Mesenchymal stem cell (in vitro differentiated cells and primary cell): ENCODE measurements at regions not wholly inside any gene's neighbourhood (a gene's known extent, or its start where the extent isn't known, plus 50 kb on each side); places are given as distances from the start of the nearest gene placed in this dataset.
A peak's percentile ranks its signal among the peaks of the same experiment; 100 is the strongest.

Source experiments
- DNase-seq: peaks from one replicate; pipeline ENCODE4 v3.0.0-alpha.2; 2013
- H2AFZ ChIP-seq: one replicate; pipeline ENCODE4 v1.6.1; 2013; ENCODE audit warnings: low read depth, mild to moderate bottlenecking, control low read depth, inconsistent platforms, low read length, moderate library complexity
- H2AK5ac ChIP-seq: 2 replicates; pipeline ENCODE4 v1.6.1; 2013; ENCODE audit warnings: low read length, moderate library complexity, mild to moderate bottlenecking, inconsistent platforms; ENCODE audit not compliant: severe bottlenecking
- H2BK120ac ChIP-seq: one replicate; pipeline ENCODE4 v1.6.1; 2013; ENCODE audit warnings: low read depth, mild to moderate bottlenecking, inconsistent platforms, low read length, moderate library complexity
- H2BK12ac ChIP-seq, 2 experiments: one replicate each; pipeline ENCODE4 v1.6.1; 2013; ENCODE audit warnings: inconsistent platforms in 2 of 2, low read length in 2 of 2, mild to moderate bottlenecking in 2 of 2, moderate library complexity in 2 of 2, control low read depth in 1 of 2
- H2BK15ac ChIP-seq: one replicate; pipeline ENCODE4 v1.6.1; 2013; ENCODE audit warnings: mild to moderate bottlenecking, low read depth, inconsistent platforms; ENCODE audit not compliant: poor library complexity, severe bottlenecking
- H2BK5ac ChIP-seq: 2 replicates; pipeline ENCODE4 v1.6.1; 2013; ENCODE audit warnings: low read depth, mild to moderate bottlenecking, low read length, control low read depth, inconsistent platforms; ENCODE audit not compliant: poor library complexity, severe bottlenecking
- H3K14ac ChIP-seq, 2 experiments: one replicate each; pipeline ENCODE4 v1.6.1; 2013; ENCODE audit warnings: inconsistent platforms in 2 of 2, low read length in 2 of 2, control low read depth in 1 of 2, mild to moderate bottlenecking in 1 of 2, moderate library complexity in 1 of 2
- H3K18ac ChIP-seq, 2 experiments: one replicate each; pipeline ENCODE4 v1.6.1; 2013; ENCODE audit warnings: inconsistent platforms in 2 of 2, low read length in 2 of 2, control low read depth in 1 of 2, low read depth in 1 of 2, mild to moderate bottlenecking in 1 of 2
- H3K23ac ChIP-seq, 2 experiments: one replicate each; pipeline ENCODE4 v1.6.1; 2013; ENCODE audit warnings: inconsistent platforms in 2 of 2, low read length in 2 of 2, mild to moderate bottlenecking in 2 of 2, moderate library complexity in 2 of 2, control low read depth in 1 of 2
- H3K27ac ChIP-seq: 2 replicates; pipeline ENCODE4 v1.5.1; 2013; ENCODE audit warnings: mild to moderate bottlenecking, moderate library complexity, low read length, control low read depth, inconsistent platforms; ENCODE audit not compliant: poor library complexity, severe bottlenecking
- H3K27me3 ChIP-seq, 2 experiments: 2 replicates each; pipeline versions ENCODE4 v1.6.1 to v1.7.0; 2013; ENCODE audit warnings: low read length in 2 of 2, mild to moderate bottlenecking in 2 of 2, moderate library complexity in 2 of 2, control low read depth in 1 of 2, inconsistent platforms in 1 of 2; ENCODE audit not compliant: control insufficient read depth in 1 of 2, insufficient read depth in 1 of 2
- H3K36me3 ChIP-seq, 2 experiments: 2 replicates each; pipeline versions ENCODE4 v1.6.1 to v1.7.0; 2013; ENCODE audit warnings: low read length in 2 of 2, control low read depth in 1 of 2, inconsistent platforms in 1 of 2, low read depth in 1 of 2, mild to moderate bottlenecking in 1 of 2; ENCODE audit not compliant: insufficient read depth in 2 of 2, control insufficient read depth in 1 of 2
- H3K4ac ChIP-seq, 2 experiments: one replicate each; pipeline ENCODE4 v1.6.1; 2013; ENCODE audit warnings: inconsistent platforms in 2 of 2, low read length in 2 of 2, mild to moderate bottlenecking in 2 of 2, moderate library complexity in 2 of 2, control low read depth in 1 of 2, low read depth in 1 of 2
- H3K4me1 ChIP-seq: 2 replicates; pipeline ENCODE4 v1.6.1; 2013; ENCODE audit warnings: low read depth, low read length, control low read depth; ENCODE audit not compliant: control insufficient read depth, insufficient read depth
- H3K4me2 ChIP-seq: 2 replicates; pipeline ENCODE4 v1.6.1; 2013; ENCODE audit warnings: low read length, mild to moderate bottlenecking, inconsistent platforms; ENCODE audit not compliant: poor library complexity, severe bottlenecking
- H3K4me3 ChIP-seq, 2 experiments: 2 replicates each; pipeline versions ENCODE4 v1.5.1 to v1.7.0; 2013; ENCODE audit warnings: low read length in 2 of 2, mild to moderate bottlenecking in 2 of 2, control low read depth in 1 of 2, low read depth in 1 of 2; ENCODE audit not compliant: insufficient read depth in 1 of 2
- H3K79me1 ChIP-seq: replicated peaks from 2 replicates; pipeline ENCODE4 v1.6.1; 2013; ENCODE audit warnings: mild to moderate bottlenecking, control low read depth, low read length, inconsistent platforms; ENCODE audit not compliant: poor library complexity, severe bottlenecking
- H3K9ac ChIP-seq: 2 replicates; pipeline ENCODE4 v1.7.0; 2013; ENCODE audit warnings: mild to moderate bottlenecking, low read length, moderate library complexity
- H3K9me3 ChIP-seq: 2 replicates; pipeline ENCODE4 v1.7.0; 2013; ENCODE audit warnings: mild to moderate bottlenecking, low read length; ENCODE audit not compliant: control insufficient read depth
- H4K8ac ChIP-seq: one replicate; pipeline ENCODE4 v1.6.1; 2013; ENCODE audit warnings: inconsistent platforms, mild to moderate bottlenecking, low read length, moderate library complexity
- H4K91ac ChIP-seq: one replicate; pipeline ENCODE4 v1.6.1; 2013; ENCODE audit warnings: mild to moderate bottlenecking, low read length, inconsistent platforms
- WGBS: methylation state at CpG from one replicate; pipeline ENCODE4 v1.1.7; 2013; ENCODE audit warnings: mixed read lengths; 5-methylcytosine and 5-hydroxymethylcytosine counted together

DNA sequence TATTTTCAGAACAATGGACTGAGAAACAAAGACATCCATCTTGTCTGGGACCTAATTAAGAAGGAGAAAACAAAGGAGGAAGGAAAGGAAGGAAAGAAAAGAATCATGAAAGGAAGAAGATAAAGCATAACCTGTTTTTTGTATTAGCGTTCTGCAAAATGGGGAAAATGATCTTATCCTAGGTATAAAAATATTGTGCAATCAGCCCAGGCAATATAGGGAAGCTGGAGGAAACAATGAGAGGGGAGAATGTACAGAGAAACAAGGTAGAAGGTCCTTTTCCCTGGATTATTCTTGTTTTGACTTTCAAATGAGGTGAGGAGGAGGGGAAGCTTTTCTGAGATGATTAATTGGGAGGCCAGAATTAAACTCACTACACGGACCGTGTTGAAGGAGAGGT is 177.9 kb downstream of the COX7C start:
- Histone ChIP-seq H3K79me1 (no peaks in the 10 kb centered on the region), H3K4me1 (no peaks in the 10 kb centered on the region), H3K4me2 (no peak overlapping the region), H3K9me3 (no peaks in the 10 kb centered on the region), H3K23ac (no peak overlapping the region), H3K18ac (no peak overlapping the region), H4K8ac (no peak overlapping the region), H3K27ac (no peak overlapping the region), H2BK12ac (no peak overlapping the region), H3K9ac (no peak overlapping the region), H3K36me3 (no peaks in the 10 kb centered on the region), H2AFZ (no peak overlapping the region), H3K4ac (no peak overlapping the region), H2BK120ac (no peak overlapping the region), H3K27me3 (no peaks in the 10 kb centered on the region), H3K14ac (no peak overlapping the region), H4K91ac (no peak overlapping the region), H2BK5ac (no peak overlapping the region), H2BK15ac (no peak overlapping the region), H3K4me3 (no peak overlapping the region), H2AK5ac (no peak overlapping the region)
- WGBS, result 98% methylated on average over 1 of the region's 3 CpGs
- DNase-seq, result no peak

DNA sequence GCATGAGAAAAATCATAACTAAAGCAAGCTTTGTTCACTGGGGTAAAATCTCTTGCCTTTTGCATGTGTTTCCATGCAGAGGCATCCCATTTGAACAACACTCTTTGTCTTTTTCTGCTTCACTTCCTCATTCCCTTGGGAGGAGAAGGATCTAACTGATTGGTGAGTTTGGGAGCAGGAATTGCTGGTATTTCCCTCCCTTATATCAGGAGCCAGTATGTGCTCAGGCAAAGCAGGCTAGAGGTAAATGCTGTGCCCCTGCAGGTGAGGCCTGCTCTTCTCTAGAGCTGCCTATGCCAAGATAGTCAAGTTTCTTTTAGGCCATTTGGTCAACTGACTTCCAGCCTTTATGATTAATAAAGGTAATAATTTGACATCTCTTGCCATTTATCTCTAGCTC is 179.9 kb downstream of the COX7C start:
- Histone ChIP-seq H3K36me3 (no peaks in the 10 kb centered on the region), H3K79me1 (no peaks in the 10 kb centered on the region), H2BK5ac (no peak overlapping the region), H2AFZ (no peak overlapping the region), H3K4me2 (no peak overlapping the region), H3K4ac (no peak overlapping the region), H3K9ac (no peak overlapping the region), H3K23ac (no peak overlapping the region), H3K4me3 (no peak overlapping the region), H2AK5ac (no peak overlapping the region), H4K8ac (no peak overlapping the region), H3K27ac (no peak overlapping the region), H2BK15ac (no peak overlapping the region), H3K18ac (no peak overlapping the region), H3K4me1 (no peaks in the 10 kb centered on the region), H3K14ac (no peak overlapping the region), H4K91ac (no peak overlapping the region), H2BK12ac (no peak overlapping the region), H3K27me3 (no peaks in the 10 kb centered on the region), H3K9me3 (no peaks in the 10 kb centered on the region), H2BK120ac (no peak overlapping the region)
- DNase-seq, result no peak

GRCh38 chr5:86806206-86806605 is 188.5 kb downstream of the COX7C start:
- H4K91ac ChIP-seq, result no peak overlapping the region
- no peak overlapping the region for H3K14ac ChIP-seq
- no peaks in the 10 kb centered on the region for H3K27me3 ChIP-seq
- no peak overlapping the region for H3K23ac ChIP-seq
- H3K4ac ChIP-seq, result no peak overlapping the region
- no peaks in the 10 kb centered on the region for H3K79me1 ChIP-seq
- H3K18ac ChIP-seq, result no peak overlapping the region
- no peaks in the 10 kb centered on the region for H3K4me1 ChIP-seq
- H2BK120ac ChIP-seq, result no peak overlapping the region
- H3K4me3 ChIP-seq, result no peak overlapping the region
- no peak overlapping the region for H3K27ac ChIP-seq
- no peak overlapping the region for H4K8ac ChIP-seq
- H2AK5ac ChIP-seq, result no peak overlapping the region
- H3K4me2 ChIP-seq, result no peak overlapping the region
- no peak overlapping the region for H2BK15ac ChIP-seq
- no peak overlapping the region for H2AFZ ChIP-seq
- H3K9me3 ChIP-seq, result peaks cover 8% of the 10 kb centered on the region
- no peak overlapping the region for H3K9ac ChIP-seq
- H2BK5ac ChIP-seq, result no peak overlapping the region
- peak; percentile 2 for DNase-seq
- no peak overlapping the region for H2BK12ac ChIP-seq
- H3K36me3 ChIP-seq, result no peaks in the 10 kb centered on the region
- WGBS, result 94% methylated on average over 1 of the region's 1 CpG

DNA sequence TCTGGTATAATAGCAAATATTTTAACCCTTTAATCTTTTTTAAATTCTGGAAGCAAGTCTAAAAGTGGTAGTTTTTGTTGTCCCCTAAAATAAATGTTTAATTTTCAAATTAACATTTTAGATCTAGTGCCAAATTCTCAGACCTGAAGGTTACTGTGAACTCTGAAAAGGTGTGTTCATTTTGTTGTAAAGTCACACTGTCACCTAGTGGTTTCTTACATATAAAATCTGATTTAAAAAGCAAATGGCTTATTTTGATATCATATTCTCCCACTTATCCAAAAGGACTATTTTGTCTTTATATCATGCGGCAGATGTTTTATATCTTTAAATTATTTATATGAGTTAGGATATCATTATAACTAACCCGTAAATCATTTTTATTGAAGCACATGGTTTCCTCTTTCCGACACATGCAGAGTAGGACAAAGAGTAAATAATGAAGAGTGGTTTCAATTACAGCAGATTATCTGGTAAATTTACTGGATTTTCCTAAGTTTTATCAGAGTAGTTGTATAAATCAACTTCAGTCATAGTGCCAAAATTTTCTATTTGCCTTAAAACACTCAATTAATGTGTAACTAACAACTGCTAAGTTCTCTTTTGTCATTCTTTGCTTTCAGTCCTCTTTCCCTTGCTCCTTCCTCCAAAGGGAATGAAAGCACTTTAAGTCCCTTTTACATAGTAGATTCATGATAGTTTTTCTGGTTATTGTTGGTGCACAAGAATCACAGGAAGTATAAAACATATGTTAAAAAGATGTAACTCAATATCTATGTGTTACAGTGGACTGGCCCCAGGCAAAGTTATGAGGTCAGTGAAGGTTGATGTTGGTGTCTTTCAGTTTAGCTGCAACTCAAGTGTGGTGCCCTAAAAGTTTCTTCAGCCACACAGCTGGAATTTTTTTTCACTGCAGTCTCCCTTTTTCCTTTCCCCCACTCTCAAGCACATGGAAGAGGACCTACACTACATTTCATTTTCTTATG is 189.6 kb downstream of the COX7C start:
- H3K27me3 ChIP-seq, result no peaks in the 10 kb centered on the region
- no peak overlapping the region for H2AFZ ChIP-seq
- H3K9me3 ChIP-seq, result peaks cover 8% of the 10 kb centered on the region
- H3K4ac ChIP-seq, result no peak overlapping the region
- no peaks in the 10 kb centered on the region for H3K36me3 ChIP-seq
- no peak overlapping the region for H3K27ac ChIP-seq
- no peak overlapping the region for H2AK5ac ChIP-seq
- no peak overlapping the region for H2BK5ac ChIP-seq
- H3K14ac ChIP-seq, result no peak overlapping the region
- H2BK15ac ChIP-seq, result no peak overlapping the region
- no peak overlapping the region for H2BK120ac ChIP-seq
- DNase-seq, result no peak
- WGBS, result 100% methylated on average over 2 of the region's 3 CpGs
- H3K79me1 ChIP-seq, result no peaks in the 10 kb centered on the region
- H3K18ac ChIP-seq, result no peak overlapping the region
- H3K4me3 ChIP-seq, result no peak overlapping the region
- H4K91ac ChIP-seq, result no peak overlapping the region
- no peak overlapping the region for H3K4me2 ChIP-seq
- no peak overlapping the region for H3K9ac ChIP-seq
- no peaks in the 10 kb centered on the region for H3K4me1 ChIP-seq
- no peak overlapping the region for H4K8ac ChIP-seq
- H2BK12ac ChIP-seq, result no peak overlapping the region
- H3K23ac ChIP-seq, result no peak overlapping the region
